H54 (cell line): ENCODE measurements at regions not wholly inside any gene's neighbourhood (a gene's known extent, or its start where the extent isn't known, plus 50 kb on each side); places are given as distances from the start of the nearest gene placed in this dataset.

Source experiments
- DNase-seq: peaks from one replicate; pipeline ENCODE4 v3.0.0; 2011; ENCODE audit warnings: low spot score, mixed read lengths; ENCODE audit not compliant: insufficient read length
- FAIRE-seq: peaks from 3 replicates; lab custom pipeline; 2011; peaks lifted over from hg19 to GRCh38; lab: Jason Lieb, UNC
- POLR2A ChIP-seq: IDR thresholded peaks from 2 replicates; pipeline ENCODE4 v1.6.1; 2011; ENCODE audit warnings: low read depth, mild to moderate bottlenecking, low read length

- DNase-seq (no peak), FAIRE-seq (no peak)
- no peak for TF ChIP-seq POLR2A
Measured at GRCh38 chr2:226647621-226648518, 151.8 kb downstream of the IRS1 start.

- no peak for TF ChIP-seq POLR2A
- DNase-seq (no peak), FAIRE-seq (peak; percentile 11)
Measured at GRCh38 chr2:226644399-226644865, 155.2 kb downstream of the IRS1 start.

- DNase-seq (no peak), FAIRE-seq (no peak)
- TF ChIP-seq POLR2A, result no peak
Measured at GRCh38 chr2:226643946-226644282, 155.7 kb downstream of the IRS1 start.

- no peak for TF ChIP-seq POLR2A
- no peak for FAIRE-seq
- no peak for DNase-seq
Measured at GRCh38 chr2:226643030-226643945, 156.3 kb downstream of the IRS1 start.

- DNase-seq (no peak), FAIRE-seq (no peak)
- TF ChIP-seq POLR2A, result no peak
Measured at GRCh38 chr2:226641008-226641407, 158.6 kb downstream of the IRS1 start.

- no peak for TF ChIP-seq POLR2A
- no peak for DNase-seq
- no peak for FAIRE-seq
Measured at GRCh38 chr2:226640501-226640900, 159.1 kb downstream of the IRS1 start.

GRCh38 chr2:226639550-226639949, 160.1 kb downstream of the IRS1 start:
- FAIRE-seq, result no peak
- TF ChIP-seq POLR2A, result no peak
- no peak for DNase-seq

- FAIRE-seq (no peak), DNase-seq (no peak)
- no peak for TF ChIP-seq POLR2A
Measured at GRCh38 chr2:226638576-226638975, 161.0 kb downstream of the IRS1 start.

- FAIRE-seq (no peak), DNase-seq (no peak)
- no peak for TF ChIP-seq POLR2A
Measured at GRCh38 chr2:226637383-226637782, 162.2 kb downstream of the IRS1 start.

GRCh38 chr2:226636586-226636985, 163.0 kb downstream of the IRS1 start:
- no peak for DNase-seq
- TF ChIP-seq POLR2A, result no peak
- no peak for FAIRE-seq

- no peak for TF ChIP-seq POLR2A
- FAIRE-seq, result no peak
- no peak for DNase-seq
Measured at GRCh38 chr2:226634943-226635604, 164.5 kb downstream of the IRS1 start.

- DNase-seq, result no peak
- FAIRE-seq, result peak; percentile 43
- TF ChIP-seq POLR2A, result no peak
Measured at GRCh38 chr2:226631671-226632070, 167.9 kb downstream of the IRS1 start.

GRCh38 chr2:226631187-226631586, 168.4 kb downstream of the IRS1 start:
- DNase-seq (no peak), FAIRE-seq (no peak)
- TF ChIP-seq POLR2A, result no peak

- DNase-seq (no peak), FAIRE-seq (no peak)
- TF ChIP-seq POLR2A, result no peak
Measured at GRCh38 chr2:226625946-226626345, 173.7 kb downstream of the IRS1 start.
